H1 (cell line): ENCODE measurements at regions not wholly inside any gene's neighbourhood (a gene's known extent, or its start where the extent isn't known, plus 50 kb on each side); places are given as distances from the start of the nearest gene placed in this dataset.

Source experiments
- CTCF ChIA-PET: fragments of 300-600 bp; sonication (Branson Sonifier 250); formaldehyde crosslinking; loops from one replicate; lab custom pipeline; 2021; ENCODE audit not compliant: partially characterized antibody; lab: Charles Lee
- POLR2A ChIA-PET: fragments of 300-600 bp; sonication (Branson Sonifier 250); formaldehyde crosslinking; loops from one replicate; lab custom pipeline; 2021; ENCODE audit warnings: inconsistent platforms; ENCODE audit not compliant: partially characterized antibody; lab: Charles Lee
- DNase-seq, 2 experiments: peaks; one replicate each; pipeline versions ENCODE4 v3.0.0 to v3.0.0-alpha.2; 2010 to 2022; ENCODE audit warnings: low spot score in 2 of 2, low read depth in 1 of 2, mixed read lengths in 1 of 2
- FAIRE-seq: peaks from 2 replicates; lab custom pipeline; 2011; peaks lifted over from hg19 to GRCh38; lab: Jason Lieb, UNC
- H2AFZ ChIP-seq: 2 replicates; pipeline ENCODE4 v1.8.1; 2012; ENCODE audit warnings: low read length, inconsistent platforms
- H2AK5ac ChIP-seq: 2 replicates; pipeline ENCODE4 v1.6.1; 2013; ENCODE audit warnings: low read depth, low read length
- H2BK120ac ChIP-seq: replicated peaks from 2 replicates; pipeline ENCODE3; 2013; ENCODE audit warnings: low read depth, low read length, inconsistent platforms
- H2BK12ac ChIP-seq: 2 replicates; pipeline ENCODE4 v1.6.1; 2013; ENCODE audit warnings: low read depth, low read length
- H2BK15ac ChIP-seq: 2 replicates; pipeline ENCODE4 v1.6.1; 2013; ENCODE audit warnings: low read length
- H2BK20ac ChIP-seq: 2 replicates; pipeline ENCODE4 v1.6.1; 2013; ENCODE audit warnings: low read length
- H2BK5ac ChIP-seq: 2 replicates; pipeline ENCODE4 v1.6.1; 2013; ENCODE audit warnings: low read depth, low read length
- H3K14ac ChIP-seq: 2 replicates; pipeline ENCODE4 v1.6.1; 2013; ENCODE audit warnings: inconsistent platforms; ENCODE audit not compliant: insufficient read length
- H3K18ac ChIP-seq: 2 replicates; pipeline ENCODE4 v1.6.1; 2013; ENCODE audit warnings: low read length; ENCODE audit errors: extremely low read depth
- H3K23ac ChIP-seq: 2 replicates; pipeline ENCODE4 v1.6.1; 2013; ENCODE audit warnings: inconsistent platforms; ENCODE audit not compliant: insufficient read length
- H3K23me2 ChIP-seq: 2 replicates; pipeline ENCODE4 v1.6.1; 2013; ENCODE audit warnings: low read depth, low read length
- H3K27ac ChIP-seq: 2 replicates; pipeline ENCODE4 v1.6.1; 2011; ENCODE audit warnings: low read depth, low read length, inconsistent platforms
- H3K27me3 ChIP-seq, 4 experiments: replicated peaks in 1 of 4; 1 replicate in 1 of 4; 2 replicates in 3 of 4; pipeline versions ENCODE4 v1.6.1 to v1.8.1; 2011 to 2013; ENCODE audit warnings: low read length in 3 of 4, mild to moderate bottlenecking in 3 of 4, inconsistent platforms in 2 of 4, mixed read lengths in 2 of 4, moderate library complexity in 1 of 4; ENCODE audit not compliant: control insufficient read depth in 3 of 4, insufficient read depth in 3 of 4; ENCODE audit errors: extremely low read depth in 1 of 4
- H3K36me3 ChIP-seq, 4 experiments: 2 replicates each; pipeline versions ENCODE4 v1.6.1 to v1.8.1; 2011 to 2013; ENCODE audit warnings: mild to moderate bottlenecking in 4 of 4, low read length in 3 of 4, moderate library complexity in 2 of 4, control low read depth in 1 of 4, inconsistent platforms in 1 of 4; ENCODE audit not compliant: insufficient read depth in 4 of 4, control insufficient read depth in 2 of 4
- H3K4ac ChIP-seq: replicated peaks from 2 replicates; pipeline ENCODE3; 2013; ENCODE audit warnings: low read length, low read depth, mixed read lengths, inconsistent platforms; ENCODE audit not compliant: insufficient read length
- H3K4me1 ChIP-seq, 4 experiments: replicated peaks in 1 of 4; 1 replicate in 1 of 4; 2 replicates in 3 of 4; pipeline versions ENCODE4 v1.6.1 to v1.8.1; 2011 to 2013; ENCODE audit warnings: low read length in 3 of 4, inconsistent platforms in 2 of 4, mixed read lengths in 1 of 4; ENCODE audit not compliant: insufficient read depth in 4 of 4, control insufficient read depth in 3 of 4
- H3K4me2 ChIP-seq, 2 experiments: 2 replicates each; pipeline versions ENCODE4 v1.6.1 to v1.8.1; 2011 to 2013; ENCODE audit warnings: low read depth in 2 of 2, low read length in 2 of 2, control low read depth in 1 of 2, inconsistent platforms in 1 of 2, mild to moderate bottlenecking in 1 of 2; ENCODE audit not compliant: insufficient read depth in 1 of 2
- H3K4me3 ChIP-seq, 4 experiments: fragments of 200-600, 300-600 bp in 1 of 4; sonication (generic), shearing (Covaris generic), sonication (Bioruptor Twin) in 1 of 4; 2 replicates each; pipeline versions ENCODE4 v1.5.1 to v1.8.1; 2011 to 2016; ENCODE audit warnings: low read length in 4 of 4, low read depth in 3 of 4, control low read depth in 2 of 4, inconsistent platforms in 2 of 4, mild to moderate bottlenecking in 2 of 4, mixed read lengths in 1 of 4, moderate library complexity in 1 of 4; ENCODE audit not compliant: insufficient read depth in 2 of 4; ENCODE audit errors: extremely low read depth in 1 of 4
- H3K56ac ChIP-seq: replicated peaks from 2 replicates; pipeline ENCODE3; 2013; ENCODE audit warnings: low read depth, mild to moderate bottlenecking, mixed read lengths, low read length, inconsistent platforms; ENCODE audit not compliant: insufficient read length
- H3K79me1 ChIP-seq: 2 replicates; pipeline ENCODE4 v1.6.1; 2013; ENCODE audit warnings: low read depth, low read length, control low read depth
- H3K79me2 ChIP-seq, 2 experiments: 2 replicates each; pipeline versions ENCODE4 v1.6.1 to v1.8.1; 2012 to 2013; ENCODE audit warnings: low read length in 2 of 2, mild to moderate bottlenecking in 2 of 2, inconsistent platforms in 1 of 2; ENCODE audit not compliant: insufficient read depth in 2 of 2, control insufficient read depth in 1 of 2
- H3K9ac ChIP-seq, 4 experiments: replicated peaks in 1 of 4; 1 replicate in 1 of 4; 2 replicates in 3 of 4; pipeline versions ENCODE4 v1.6.1 to v1.8.1; 2011 to 2013; ENCODE audit warnings: low read depth in 3 of 4, low read length in 3 of 4, control low read depth in 2 of 4, mild to moderate bottlenecking in 2 of 4, moderate library complexity in 2 of 4, inconsistent platforms in 1 of 4; ENCODE audit errors: extremely low read depth in 1 of 4
- H3K9me3 ChIP-seq, 2 experiments: 2 replicates each; pipeline versions ENCODE4 v1.6.1 to v1.8.1; 2012 to 2013; ENCODE audit warnings: mild to moderate bottlenecking in 2 of 2, moderate library complexity in 2 of 2, control low read depth in 1 of 2, inconsistent platforms in 1 of 2, low read depth in 1 of 2, low read length in 1 of 2, mixed read lengths in 1 of 2; ENCODE audit not compliant: insufficient read depth in 2 of 2
- H4K20me1 ChIP-seq, 2 experiments: replicated peaks in 1 of 2; 2 replicates each; pipeline versions ENCODE3 to v1.8.1; 2011 to 2013; ENCODE audit warnings: inconsistent platforms in 2 of 2, low read length in 2 of 2, mild to moderate bottlenecking in 1 of 2; ENCODE audit not compliant: insufficient read depth in 2 of 2, control insufficient read depth in 1 of 2
- H4K5ac ChIP-seq: 2 replicates; pipeline ENCODE4 v1.6.1; 2013; ENCODE audit warnings: low read length, low read depth, mixed read lengths, inconsistent platforms; ENCODE audit not compliant: insufficient read length
- H4K8ac ChIP-seq: 2 replicates; pipeline ENCODE4 v1.8.0; 2013; ENCODE audit warnings: mild to moderate bottlenecking, moderate library complexity, low read length, inconsistent platforms; ENCODE audit not compliant: insufficient read depth; ENCODE audit errors: extremely low read depth
- H4K91ac ChIP-seq: replicated peaks from 2 replicates; pipeline ENCODE3; 2013; ENCODE audit warnings: low read length, mixed read lengths, inconsistent platforms; ENCODE audit not compliant: insufficient read length
- HDAC6 ChIP-seq: IDR thresholded peaks from one replicate; pipeline ENCODE4 v1.7.1; 2012; ENCODE audit warnings: low read depth, mild to moderate bottlenecking, inconsistent platforms, low read length, moderate library complexity
- KDM5A ChIP-seq: fragments of 200-600 bp; IDR thresholded peaks from 2 replicates; pipeline ENCODE4 v1.7.1; 2012; ENCODE audit warnings: mild to moderate bottlenecking, low read length, inconsistent platforms, mixed read lengths
- RFX5 ChIP-seq: IDR thresholded peaks from 2 replicates; pipeline ENCODE4 v1.6.1; 2011; ENCODE audit warnings: low read depth, low read length, improper control_type of control experiment, borderline replicate concordance
- WGBS, 2 experiments: shearing (Covaris generic) in 1 of 2; methylation state at CpG; one replicate each; pipeline versions ENCODE4 v1.1.6 to v1.1.7; 2013 to 2015; ENCODE audit warnings: low lambda C conversion rate in 2 of 2, mixed read lengths in 2 of 2, inconsistent platforms in 1 of 2, low coverage in 1 of 2, missing lambda C conversion rate in 1 of 2; ENCODE audit not compliant: insufficient replicate concordance in 2 of 2, insufficient coverage in 1 of 2, insufficient read length in 1 of 2; ENCODE audit errors: extremely low coverage in 1 of 2, missing lambda C conversion rate in 1 of 2; 5-methylcytosine and 5-hydroxymethylcytosine counted together
- TF ChIP-seq, protein P1 (sequence below): IDR thresholded peaks from 2 replicates; pipeline ENCODE4 v1.6.1; 2012; ENCODE audit warnings: inconsistent platforms

DNA sequence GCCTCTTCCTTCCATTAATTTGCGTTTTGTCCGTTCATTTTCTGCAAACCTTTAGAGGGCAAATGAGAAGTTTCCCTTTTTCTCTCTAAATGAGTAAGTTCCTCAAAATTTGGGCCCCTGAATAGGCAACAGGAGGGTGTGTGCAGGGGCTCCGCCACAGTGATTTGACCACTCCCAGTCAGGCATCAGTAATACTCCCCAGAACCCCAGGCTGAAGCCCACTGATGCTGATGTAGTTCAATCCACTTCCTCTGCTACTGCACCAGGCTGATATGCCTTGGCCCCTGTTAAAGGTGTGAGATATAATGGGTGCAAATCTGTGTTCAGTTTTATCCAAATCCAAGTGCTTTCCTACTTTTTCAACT lies 1150.0 kb downstream of the RPIA start:
- Histone ChIP-seq H4K5ac (no peak overlapping the region), H4K91ac (no peak overlapping the region), H2BK5ac (no peak overlapping the region), H2AK5ac (no peak overlapping the region), H3K23me2 (peaks cover 26% of the 10 kb centered on the region; the same call in 1 of the 2 replicates), H3K4me1 (no peaks in the 10 kb centered on the region), H3K4ac (no peak overlapping the region), H3K79me1 (no peaks in the 10 kb centered on the region), H2BK120ac (no peak overlapping the region), H3K36me3 (peaks cover 0 to 6% (median 1%) of the 10 kb centered on the region in 4 experiments; a peak in 1 of 8 replicates), H3K14ac (no peak overlapping the region), H3K79me2 (no peaks in the 10 kb centered on the region), H3K9me3 (peaks cover 30 to 65% of the 10 kb centered on the region in 2 experiments), H3K27ac (no peak overlapping the region), H3K4me3 (no peak overlapping the region), H2BK12ac (no peak overlapping the region), H2BK15ac (no peak overlapping the region), H2BK20ac (no peak overlapping the region), H4K8ac (no peak overlapping the region), H3K18ac (no peak overlapping the region), H2AFZ (no peak overlapping the region), H3K56ac (no peak overlapping the region), H3K27me3 (no peaks in the 10 kb centered on the region), H3K23ac (no peak overlapping the region), H3K4me2 (no peak overlapping the region), H4K20me1 (peaks cover 0 to 4% of the 10 kb centered on the region in 2 experiments), H3K9ac (no peak overlapping the region)
- no peak for FAIRE-seq
- CTCF ChIA-PET = no interaction called here
- POLR2A ChIA-PET = no interaction called here
- 71% methylated on average over 3 of the region's 3 CpGs; no CpG with 5 or more reads in 1 of the 2 experiments for WGBS, 2 experiments
- DNase-seq = no peak
- no peak for TF ChIP-seq HDAC6
- no peak for TF ChIP-seq KDM5A
- TF ChIP-seq RFX5 = no peak
- TF ChIP-seq, protein P1, sequence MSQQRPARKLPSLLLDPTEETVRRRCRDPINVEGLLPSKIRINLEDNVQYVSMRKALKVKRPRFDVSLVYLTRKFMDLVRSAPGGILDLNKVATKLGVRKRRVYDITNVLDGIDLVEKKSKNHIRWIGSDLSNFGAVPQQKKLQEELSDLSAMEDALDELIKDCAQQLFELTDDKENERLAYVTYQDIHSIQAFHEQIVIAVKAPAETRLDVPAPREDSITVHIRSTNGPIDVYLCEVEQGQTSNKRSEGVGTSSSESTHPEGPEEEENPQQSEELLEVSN = no peak
